ENCODE measurements at regions not wholly inside any gene's neighbourhood (a gene's known extent, or its start where the extent isn't known, plus 50 kb on each side); places are given as distances from the start of the nearest gene placed in this dataset.

DNA sequence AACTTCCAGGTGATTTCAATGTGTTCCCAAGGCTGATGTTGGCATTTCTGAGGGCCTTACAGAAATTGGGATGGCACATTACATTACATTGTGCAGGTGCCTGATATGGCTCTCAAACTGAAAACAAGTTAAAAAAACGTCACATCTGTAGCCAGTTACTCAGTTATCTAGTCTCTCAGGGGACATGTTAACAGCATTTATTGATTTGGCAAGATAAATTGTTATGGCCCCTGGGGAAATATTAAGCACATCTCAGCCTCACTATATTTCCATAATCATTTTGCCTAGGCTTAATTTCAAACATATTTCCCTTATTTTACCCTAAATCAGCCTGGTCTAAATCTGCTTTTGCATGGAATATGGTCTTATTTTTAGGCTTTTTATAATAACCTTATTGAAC lies 290.0 kb downstream of the IL15 start:
- no peak for DNase-seq

DNA sequence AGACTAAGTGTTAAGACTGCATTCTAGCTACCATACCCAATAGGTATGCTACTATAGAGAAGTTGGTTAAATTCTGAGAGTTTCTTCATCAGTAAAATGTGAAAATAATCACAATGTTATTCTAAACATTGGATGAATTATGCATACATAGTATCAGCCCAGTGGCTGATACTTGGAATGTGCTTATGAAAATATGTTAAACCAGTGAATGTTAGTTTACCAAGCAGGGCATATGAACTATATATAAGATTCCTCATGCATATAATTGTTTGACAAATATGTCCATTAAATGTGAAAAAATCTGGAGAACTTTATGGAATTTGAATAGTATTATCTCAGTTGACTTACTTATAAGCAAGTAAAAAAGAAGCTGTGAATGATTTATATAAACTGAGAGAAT lies 296.1 kb downstream of the IL15 start:
- DNase-seq: no peak

- DNase-seq: no peak
Observed at GRCh38 chr4:141933978-141934377, 297.6 kb downstream of the IL15 start.

- DNase-seq: no peak
Observed at GRCh38 chr4:141955696-141956095, 319.3 kb downstream of the IL15 start.

DNA sequence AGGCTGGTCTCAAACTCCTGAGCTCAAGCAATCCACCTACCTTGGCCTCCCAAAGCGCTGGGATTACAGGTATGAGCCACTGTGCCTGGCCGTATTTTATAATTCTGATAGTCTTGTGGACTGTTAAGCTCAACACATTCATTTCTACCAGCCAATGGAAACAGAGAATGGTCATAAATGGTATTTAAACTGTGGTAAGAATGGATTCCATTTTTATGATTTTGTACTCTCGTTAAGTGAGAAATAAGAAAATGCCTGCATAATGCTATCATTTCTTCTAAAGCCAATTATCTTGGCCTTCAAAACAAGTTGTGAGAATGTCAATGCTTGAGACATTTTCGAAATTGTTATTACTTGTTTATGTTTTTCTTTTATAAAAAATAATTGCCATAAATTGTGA lies 321.0 kb downstream of the IL15 start:
- no peak for DNase-seq

DNA sequence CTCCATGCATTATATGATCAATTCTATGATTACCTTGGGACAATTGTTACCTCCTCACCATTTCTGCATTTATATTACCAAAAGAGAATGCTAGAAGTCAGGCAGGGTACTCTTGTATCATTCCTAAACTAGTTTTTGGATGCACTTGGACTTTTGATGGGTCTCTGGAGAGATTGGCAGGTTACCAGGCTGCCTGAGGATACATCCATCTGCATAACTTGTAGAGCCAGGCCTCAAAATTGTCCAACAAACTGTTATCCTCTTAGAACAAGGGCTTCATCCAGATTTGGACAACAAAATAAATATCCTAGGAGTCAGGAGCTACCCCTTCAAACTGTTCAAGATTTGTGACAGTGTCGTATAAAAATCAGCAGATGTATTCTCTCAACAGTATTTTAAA lies 326.1 kb downstream of the IL15 start:
- no peak for DNase-seq

DNA sequence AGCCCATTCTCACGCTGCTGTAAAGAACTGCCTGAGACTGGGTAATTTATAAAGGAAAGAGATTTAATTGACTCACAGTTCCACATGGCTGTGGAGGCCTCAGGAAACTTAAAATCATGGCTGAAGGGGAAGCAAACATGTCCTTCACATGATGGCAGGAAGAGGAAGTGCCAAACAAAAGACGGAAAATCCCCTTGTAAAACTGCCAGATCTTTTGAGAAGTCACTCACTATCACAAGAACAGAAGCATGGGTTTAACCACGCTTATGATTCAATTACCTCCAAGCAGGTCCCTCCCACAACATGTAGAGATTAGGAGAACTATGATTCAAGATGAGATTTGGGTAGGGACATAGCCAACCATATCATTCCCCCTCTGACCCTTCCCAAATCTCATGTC lies 335.5 kb downstream of the IL15 start:
- DNase-seq: no peak

DNA sequence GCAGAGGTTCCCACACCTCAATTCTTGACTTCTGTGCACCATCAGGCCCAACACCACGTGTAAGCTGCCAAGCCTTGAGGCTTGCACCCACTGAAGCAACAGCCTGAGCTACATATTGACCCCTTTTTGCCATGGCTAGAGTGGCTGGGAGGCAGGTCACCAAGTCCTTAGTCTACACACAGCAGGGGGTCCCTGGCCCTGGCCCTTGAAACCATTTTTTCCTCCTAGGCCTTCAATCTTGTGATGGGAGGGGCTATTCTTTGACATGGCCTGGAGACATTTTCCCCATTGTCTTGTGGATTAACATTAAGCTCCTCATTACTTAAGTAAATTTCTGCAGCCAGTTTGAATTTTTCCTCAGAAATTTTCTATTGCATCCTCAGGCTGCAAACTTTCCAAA lies 336.6 kb downstream of the IL15 start:
- no peak for DNase-seq
